Colonic mucosa (tissue), 4 donors: ENCODE measurements at regions not wholly inside any gene's neighbourhood (a gene's known extent, or its start where the extent isn't known, plus 50 kb on each side); places are given as distances from the start of the nearest gene placed in this dataset.
"Not testable (repeated sequence)": the region's sequence is repeated elsewhere in the genome, so short reads cannot be mapped to it uniquely, and the experiment has no call there.

Source experiments
- DNase-seq: peaks from one replicate; pipeline ENCODE4 v3.0.0-alpha.2; 2020
- H3K27ac ChIP-seq: fragments of 200-600 bp; one replicate; pipeline ENCODE4 v1.8.0; 2021
- H3K27me3 ChIP-seq: fragments of 200-600 bp; one replicate; pipeline ENCODE4 v1.8.0; 2021
- H3K36me3 ChIP-seq: fragments of 200-600 bp; one replicate; pipeline ENCODE4 v1.8.0; 2021
- H3K4me1 ChIP-seq: fragments of 200-600 bp; one replicate; pipeline ENCODE4 v1.8.0; 2021; ENCODE audit warnings: mild to moderate bottlenecking
- H3K4me3 ChIP-seq: fragments of 200-600 bp; one replicate; pipeline ENCODE4 v1.8.0; 2021
- H3K9ac ChIP-seq, 2 donors: one replicate each; pipeline ENCODE4 v1.7.0; 2013; ENCODE audit warnings: control low read depth in 2 of 2, low read depth in 2 of 2, low read length in 2 of 2
- H3K9me3 ChIP-seq: fragments of 200-600 bp; one replicate; pipeline ENCODE4 v1.8.0; 2021
- intact Hi-C: fragments of 100-400 bp; cut with DNase I; formaldehyde crosslinking; loops from one replicate; pipeline ENCODE4 v1.14.1; 2022
- TF ChIP-seq, protein P1 (sequence below): fragments of 200-600 bp; IDR thresholded peaks from one replicate; pipeline ENCODE4 v1.8.0; 2022; ENCODE audit warnings: antibody characterized with exemption, mild to moderate bottlenecking
- donor health status: healthy.
- donor health status: DM: no; HTN: no; CAD: no.
- donor health status: DM: no; HTN: no; CAD: no.

DNA sequence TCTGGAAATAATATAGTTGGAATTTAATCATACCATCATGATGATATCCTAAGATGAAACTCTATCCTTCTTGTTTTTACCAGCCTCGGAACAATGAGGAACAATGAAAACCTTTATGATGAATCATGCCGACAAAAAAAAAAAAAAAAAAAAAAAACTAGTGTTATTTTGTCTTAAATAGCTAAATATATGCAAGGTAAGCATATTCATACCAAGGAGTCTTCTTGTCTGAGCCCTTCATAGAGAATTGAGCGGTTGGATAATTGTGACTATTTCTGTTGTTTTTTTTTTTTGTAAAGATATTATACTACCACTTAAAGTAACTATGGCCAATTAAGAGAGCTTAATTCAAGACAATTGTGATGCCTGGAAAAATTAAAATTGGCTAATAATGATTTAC, 244.0 kb upstream of the PCDH9 start:
- Histone ChIP-seq H3K9me3 (no peaks in the 10 kb centered on the region), H3K36me3 (no peaks in the 10 kb centered on the region), H3K9ac (no peak overlapping the region), H3K27ac (no peak overlapping the region), H3K4me1 (no peaks in the 10 kb centered on the region), H3K27me3 (no peaks in the 10 kb centered on the region), H3K4me3 (no peak overlapping the region)
- intact Hi-C loops = no loop called here
- DNase-seq = no peak
- TF ChIP-seq, protein P1, sequence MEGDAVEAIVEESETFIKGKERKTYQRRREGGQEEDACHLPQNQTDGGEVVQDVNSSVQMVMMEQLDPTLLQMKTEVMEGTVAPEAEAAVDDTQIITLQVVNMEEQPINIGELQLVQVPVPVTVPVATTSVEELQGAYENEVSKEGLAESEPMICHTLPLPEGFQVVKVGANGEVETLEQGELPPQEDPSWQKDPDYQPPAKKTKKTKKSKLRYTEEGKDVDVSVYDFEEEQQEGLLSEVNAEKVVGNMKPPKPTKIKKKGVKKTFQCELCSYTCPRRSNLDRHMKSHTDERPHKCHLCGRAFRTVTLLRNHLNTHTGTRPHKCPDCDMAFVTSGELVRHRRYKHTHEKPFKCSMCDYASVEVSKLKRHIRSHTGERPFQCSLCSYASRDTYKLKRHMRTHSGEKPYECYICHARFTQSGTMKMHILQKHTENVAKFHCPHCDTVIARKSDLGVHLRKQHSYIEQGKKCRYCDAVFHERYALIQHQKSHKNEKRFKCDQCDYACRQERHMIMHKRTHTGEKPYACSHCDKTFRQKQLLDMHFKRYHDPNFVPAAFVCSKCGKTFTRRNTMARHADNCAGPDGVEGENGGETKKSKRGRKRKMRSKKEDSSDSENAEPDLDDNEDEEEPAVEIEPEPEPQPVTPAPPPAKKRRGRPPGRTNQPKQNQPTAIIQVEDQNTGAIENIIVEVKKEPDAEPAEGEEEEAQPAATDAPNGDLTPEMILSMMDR = no peak

GRCh38 chr13:67469623-67470022, 239.5 kb upstream of the PCDH9 start:
- Histone ChIP-seq H3K4me3 (no peak overlapping the region), H3K36me3 (no peaks in the 10 kb centered on the region), H3K9me3 (no peaks in the 10 kb centered on the region), H3K4me1 (no peaks in the 10 kb centered on the region), H3K9ac (no peak overlapping the region), H3K27me3 (no peaks in the 10 kb centered on the region), H3K27ac (no peak overlapping the region)
- TF ChIP-seq, protein P1 = no peak
- DNase-seq = no peak
- intact Hi-C loops = no loop called here

DNA sequence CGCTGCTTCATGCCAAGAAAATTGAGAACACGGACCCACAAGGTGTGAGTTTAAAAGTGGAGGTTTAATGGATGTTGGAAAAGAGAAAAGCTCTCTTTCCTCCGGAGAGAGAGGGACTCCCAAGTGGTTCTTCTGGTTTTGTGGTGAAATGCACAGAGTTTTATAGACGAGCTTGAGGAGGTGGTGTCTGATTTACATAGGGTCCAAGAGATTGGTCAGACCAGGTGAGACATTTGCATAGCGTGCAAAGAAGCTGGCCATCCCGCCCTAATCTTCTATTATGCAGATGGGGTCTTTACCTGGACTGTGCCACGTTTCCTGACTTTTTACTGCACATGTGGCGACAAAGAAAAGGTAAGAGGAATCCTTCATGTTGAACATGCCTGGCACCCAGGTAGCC, 236.4 kb upstream of the PCDH9 start:
- H3K9ac ChIP-seq = no peak overlapping the region
- TF ChIP-seq, protein P1 = no peak
- H3K27ac ChIP-seq = no peak overlapping the region
- no peaks in the 10 kb centered on the region for H3K27me3 ChIP-seq
- H3K9me3 ChIP-seq = no peaks in the 10 kb centered on the region
- no peak overlapping the region for H3K4me3 ChIP-seq
- intact Hi-C loops = no loop called here
- no peaks in the 10 kb centered on the region for H3K36me3 ChIP-seq
- no peaks in the 10 kb centered on the region for H3K4me1 ChIP-seq
- no peak for DNase-seq

DNA sequence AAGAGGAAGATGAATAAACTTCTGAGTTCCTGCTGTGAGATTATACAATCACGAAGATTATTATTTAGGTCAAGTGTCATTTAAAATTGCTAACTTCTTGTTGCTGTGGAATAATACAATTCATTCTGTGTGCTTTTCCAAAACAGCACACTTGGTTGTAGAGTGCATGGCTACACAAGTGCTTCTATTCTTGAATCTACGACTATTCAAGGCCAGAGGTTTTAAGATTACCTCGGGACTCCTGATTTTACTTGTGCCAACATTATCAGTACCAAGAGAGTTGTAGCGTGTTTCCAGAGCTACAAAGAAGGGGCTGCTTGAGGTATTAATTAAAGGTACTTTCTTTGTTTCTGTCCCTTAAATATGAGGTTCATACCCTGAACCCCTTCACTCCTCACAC, 234.0 kb upstream of the PCDH9 start:
- intact Hi-C loops = no loop called here
- Histone ChIP-seq H3K4me3 (no peak overlapping the region), H3K9ac (no peak overlapping the region), H3K9me3 (no peaks in the 10 kb centered on the region), H3K4me1 (no peaks in the 10 kb centered on the region), H3K27ac (no peak overlapping the region), H3K36me3 (no peaks in the 10 kb centered on the region), H3K27me3 (no peaks in the 10 kb centered on the region)
- TF ChIP-seq, protein P1 = no peak
- DNase-seq = no peak

- Histone ChIP-seq H3K4me1 (no peaks in the 10 kb centered on the region), H3K9ac (no peak overlapping the region)
Observed at GRCh38 chr13:67462098-67462497, 232.0 kb upstream of the PCDH9 start.

DNA sequence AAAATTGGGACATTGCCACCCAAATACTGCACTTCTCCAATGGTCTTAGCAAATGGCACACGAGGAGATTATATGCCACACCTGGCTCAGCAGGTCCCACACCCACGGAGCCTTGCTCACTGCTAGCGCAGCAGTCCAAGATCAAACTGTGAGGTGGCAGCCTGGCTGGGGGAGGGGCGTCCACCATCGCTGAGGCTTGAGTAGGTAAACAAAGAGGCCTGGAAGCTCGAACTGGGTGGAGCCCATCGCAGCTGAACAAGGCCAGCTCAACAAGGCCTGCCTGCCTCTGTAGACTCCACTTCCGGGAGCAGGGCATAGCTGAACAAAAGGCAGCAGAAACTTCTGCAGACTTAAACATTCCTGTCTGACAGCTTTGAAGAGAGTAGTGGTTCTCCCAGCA, 222.4 kb upstream of the PCDH9 start:
- DNase-seq, H3K36me3 ChIP-seq, H3K9ac ChIP-seq, H3K27ac ChIP-seq, H3K4me3 ChIP-seq, intact Hi-C loops, H3K9me3 ChIP-seq, H3K4me1 ChIP-seq, H3K27me3 ChIP-seq: not testable (repeated sequence)

More at GRCh38 chr13:67462098-67462497, 232.0 kb upstream of the PCDH9 start:
- intact Hi-C loops = no loop called here
- H3K36me3 ChIP-seq = no peaks in the 10 kb centered on the region
- H3K9me3 ChIP-seq = no peaks in the 10 kb centered on the region
- TF ChIP-seq, protein P1 = no peak
- no peak overlapping the region for H3K4me3 ChIP-seq
- H3K27ac ChIP-seq = no peak overlapping the region
- H3K27me3 ChIP-seq = no peaks in the 10 kb centered on the region
- no peak for DNase-seq
